Upper lobe of left lung (tissue), 6 donors: ENCODE measurements at regions not wholly inside any gene's neighbourhood (a gene's known extent, or its start where the extent isn't known, plus 50 kb on each side); places are given as distances from the start of the nearest gene placed in this dataset.

Experiments
- ATAC-seq, 2 donors: fragments of 200-7000 bp; cut with Tn5 transposase; one replicate each; pipeline ENCODE4 v1.9.1; 2022; ENCODE audit warnings: mild to moderate bottlenecking in 2 of 2, moderate library complexity in 2 of 2; ENCODE audit not compliant: low FRiP score in 2 of 2
- DNase-seq, 2 donors: peaks; one replicate each; pipeline ENCODE4 v3.0.0-alpha.2; 2019 to 2020
- H3K27ac ChIP-seq, 4 donors: fragments of 200-600 bp; sonication (generic); one replicate each; pipeline ENCODE4 v1.5.1; 2016 to 2019
- H3K27me3 ChIP-seq, 4 donors: fragments of 200-600 bp; sonication (generic); one replicate each; pipeline ENCODE4 v1.5.1; 2017 to 2019
- H3K36me3 ChIP-seq, 4 donors: fragments of 200-600 bp; sonication (generic); one replicate each; pipeline ENCODE4 v1.5.1; 2016 to 2019
- H3K4me1 ChIP-seq, 4 donors: fragments of 200-600 bp; sonication (generic); one replicate each; pipeline ENCODE4 v1.5.1; 2018 to 2019
- H3K4me3 ChIP-seq, 4 donors: fragments of 200-600 bp; sonication (generic); one replicate each; pipeline ENCODE4 v1.5.1; 2017 to 2019; ENCODE audit warnings: mild to moderate bottlenecking in 2 of 4, moderate library complexity in 1 of 4
- H3K9me3 ChIP-seq, 4 donors: fragments of 200-600 bp; sonication (generic); one replicate each; pipeline ENCODE4 v1.5.1; 2018 to 2019
- CTCF ChIP-seq, 6 experiments: fragments of 450-650 bp in 4 of 6; fragments of 200-600 bp in 2 of 6; sonication (generic) in 2 of 6; IDR thresholded peaks; one replicate each; pipeline ENCODE4 v1.5.1; 2016 to 2019; ENCODE audit warnings: antibody characterized with exemption in 6 of 6
- EP300 ChIP-seq, 4 donors: sonication (generic); formaldehyde crosslinking; IDR thresholded peaks; one replicate each; pipeline ENCODE4 v1.5.1; 2017; ENCODE audit warnings: antibody characterized with exemption in 4 of 4, control low read depth in 2 of 4
- POLR2A ChIP-seq, 4 donors: fragments of 450-650 bp; IDR thresholded peaks; one replicate each; pipeline ENCODE4 v1.5.1; 2016 to 2017; ENCODE audit warnings: antibody characterized with exemption in 4 of 4, mild to moderate bottlenecking in 2 of 4
- POLR2AphosphoS5 ChIP-seq, 2 donors: sonication (generic); formaldehyde crosslinking; IDR thresholded peaks; one replicate each; pipeline ENCODE4 v1.5.1; 2017; ENCODE audit warnings: antibody characterized with exemption in 2 of 2
- WGBS, 2 donors: methylation state at CpG; one replicate each; pipeline ENCODE4 v1.1.5; 2017 to 2018; 5-methylcytosine and 5-hydroxymethylcytosine counted together
- donor health status: DM: no; HTN: no; CAD: no; lungs with moderate emphysema.
- donor health status: DM: no; HTN: yes; CAD: no; lungs with severe emphysema.

DNA sequence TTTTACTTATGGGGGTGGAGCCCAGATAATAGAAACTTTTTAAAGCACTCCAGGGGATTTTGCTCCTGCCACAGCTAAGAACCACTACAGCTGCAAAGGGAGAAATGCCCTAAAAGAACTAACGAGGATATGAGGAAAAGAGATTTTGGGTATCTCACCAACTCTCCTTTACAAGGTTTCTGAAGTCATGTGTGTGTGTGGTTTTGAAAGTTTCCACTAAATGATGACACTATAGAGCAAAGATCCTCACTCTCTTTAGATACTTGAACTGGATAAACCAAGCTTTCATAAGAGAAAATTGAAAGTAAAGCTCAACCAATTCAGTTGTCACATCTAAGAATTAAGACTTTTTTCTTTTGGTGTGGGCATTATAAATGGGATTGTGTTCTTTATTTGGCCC lies 455.3 kb upstream of the ALCAM start:
- WGBS, 2 donors: 55 to 59% methylated on average over 1 of the region's 1 CpG
- TF ChIP-seq POLR2AphosphoS5 (IDR thresholded peaks at IDR 0.05) (no peak), POLR2A (IDR thresholded peaks at IDR 0.05) (no peak), CTCF (IDR thresholded peaks at IDR 0.05) (no peak), EP300 (IDR thresholded peaks at IDR 0.05) (no peak)
- no peaks in the 10 kb centered on the region for H3K27me3 ChIP-seq
- H3K9me3 ChIP-seq: no peaks in the 10 kb centered on the region
- H3K4me3 ChIP-seq: no peak overlapping the region
- ATAC-seq (no peak), DNase-seq (no peak)
- H3K4me1 ChIP-seq: no peaks in the 10 kb centered on the region
- no peaks in the 10 kb centered on the region for H3K36me3 ChIP-seq
- H3K27ac ChIP-seq: no peak overlapping the region

DNA sequence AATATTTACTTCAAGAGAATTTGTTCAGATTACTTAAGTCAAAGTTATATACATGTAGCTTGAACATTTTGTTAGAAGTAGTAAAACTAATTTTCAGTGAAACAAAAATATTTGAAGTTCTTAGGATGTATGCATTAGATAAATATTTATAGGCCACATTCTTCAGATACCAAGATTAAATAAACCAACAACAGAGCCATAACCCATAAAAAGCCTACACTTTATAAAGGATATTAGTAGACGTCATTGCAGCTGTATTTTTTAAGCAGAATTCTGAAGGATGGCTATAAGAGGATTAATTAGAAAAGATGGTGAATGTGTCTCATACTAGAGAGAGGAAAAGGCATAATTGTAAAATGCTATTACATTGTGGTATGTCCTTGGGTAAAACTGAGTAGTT lies 449.7 kb upstream of the ALCAM start:
- DNase-seq (no peak), ATAC-seq (no peak)
- Histone ChIP-seq H3K9me3 (peaks cover 0 to 7% (median 2%) of the 10 kb centered on the region in 4 donors), H3K4me1 (no peaks in the 10 kb centered on the region), H3K27ac (no peak overlapping the region), H3K27me3 (no peaks in the 10 kb centered on the region), H3K4me3 (no peak overlapping the region), H3K36me3 (no peaks in the 10 kb centered on the region)
- TF ChIP-seq EP300 (IDR thresholded peaks at IDR 0.05) (no peak), POLR2A (IDR thresholded peaks at IDR 0.05) (no peak), POLR2AphosphoS5 (IDR thresholded peaks at IDR 0.05) (no peak), CTCF (IDR thresholded peaks at IDR 0.05) (no peak)
- 36 to 46% methylated on average over 1 of the region's 1 CpG for WGBS, 2 donors

DNA sequence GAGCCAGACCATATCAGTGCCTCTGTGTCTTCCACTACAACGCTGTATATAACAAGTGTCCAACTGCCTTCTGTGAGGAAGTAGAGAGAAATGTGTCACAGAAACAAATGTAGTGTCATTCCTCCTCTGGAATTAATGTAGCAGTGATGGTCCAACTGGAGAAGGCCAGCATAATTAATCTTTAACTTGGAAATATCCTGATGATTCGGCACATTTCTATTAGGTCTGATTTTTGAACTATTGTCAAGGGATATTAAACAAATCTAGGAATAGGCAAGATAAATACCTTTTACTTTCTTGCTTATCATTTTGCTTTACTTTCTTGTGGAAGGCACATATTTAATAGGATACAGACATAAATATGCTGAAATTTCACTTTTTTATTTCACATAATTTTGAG lies 446.2 kb upstream of the ALCAM start:
- Histone ChIP-seq H3K27me3 (no peaks in the 10 kb centered on the region), H3K4me3 (no peak overlapping the region), H3K27ac (no peak overlapping the region), H3K4me1 (no peaks in the 10 kb centered on the region), H3K36me3 (no peaks in the 10 kb centered on the region), H3K9me3 (peaks cover 0 to 7% (median 2%) of the 10 kb centered on the region in 4 donors)
- DNase-seq: no peak
- TF ChIP-seq POLR2AphosphoS5 (IDR thresholded peaks at IDR 0.05) (no peak), POLR2A (IDR thresholded peaks at IDR 0.05) (no peak), CTCF (IDR thresholded peaks at IDR 0.05) (no peak), EP300 (IDR thresholded peaks at IDR 0.05) (no peak)
- 84 to 88% methylated on average over 2 of the region's 2 CpGs for WGBS, 2 donors
- no peak for ATAC-seq

DNA sequence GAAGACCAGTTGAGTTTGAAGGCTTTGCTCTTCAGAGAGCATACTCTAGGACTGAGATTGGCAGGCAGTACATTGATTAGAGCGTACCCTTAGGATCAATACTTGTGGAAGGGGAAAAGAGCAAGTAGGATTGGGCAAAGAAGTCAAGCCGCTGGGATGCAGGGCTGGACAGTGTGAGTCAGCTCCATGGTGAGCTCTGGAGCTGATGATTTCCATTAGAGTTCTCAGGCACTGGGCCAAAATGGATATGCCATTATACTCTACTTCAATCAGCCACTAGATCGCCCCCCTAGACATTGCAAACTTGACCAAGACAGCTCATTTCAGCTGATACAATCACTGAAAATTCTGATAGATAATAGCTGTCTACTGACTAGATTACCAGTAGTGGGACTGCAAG lies 432.7 kb upstream of the ALCAM start:
- Histone ChIP-seq H3K27me3 (no peaks in the 10 kb centered on the region), H3K9me3 (no peaks in the 10 kb centered on the region), H3K36me3 (no peaks in the 10 kb centered on the region), H3K4me1 (no peaks in the 10 kb centered on the region), H3K4me3 (no peak overlapping the region), H3K27ac (no peak overlapping the region)
- TF ChIP-seq POLR2AphosphoS5 (IDR thresholded peaks at IDR 0.05) (no peak), POLR2A (IDR thresholded peaks at IDR 0.05) (no peak), CTCF (IDR thresholded peaks at IDR 0.05) (no peak), EP300 (IDR thresholded peaks at IDR 0.05) (no peak)
- DNase-seq: no peak
- WGBS, 2 donors: 89% methylated on average over 3 of the region's 3 CpGs
- ATAC-seq: no peak

DNA sequence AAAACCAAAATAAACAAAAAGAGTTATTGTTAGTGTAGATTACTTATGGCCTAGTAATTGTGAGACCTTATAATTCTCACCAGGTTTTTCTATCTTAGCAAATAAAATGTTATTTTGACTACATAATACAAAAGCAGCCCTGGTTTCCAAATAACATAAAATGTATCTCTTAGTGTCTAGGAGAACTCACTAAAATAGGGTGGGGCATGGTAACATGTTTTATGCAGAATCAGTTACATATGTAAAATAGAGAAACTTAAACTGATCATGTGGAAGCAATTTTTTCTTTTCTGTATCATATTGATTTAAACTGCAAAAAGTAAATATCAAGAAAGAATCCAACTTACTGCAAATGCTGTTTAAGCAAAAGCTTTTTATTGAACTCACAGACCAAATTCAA lies 431.1 kb upstream of the ALCAM start:
- Histone ChIP-seq H3K9me3 (no peaks in the 10 kb centered on the region), H3K4me1 (no peaks in the 10 kb centered on the region), H3K36me3 (no peaks in the 10 kb centered on the region), H3K27ac (no peak overlapping the region), H3K27me3 (no peaks in the 10 kb centered on the region), H3K4me3 (no peak overlapping the region)
- no peak for TF ChIP-seq EP300 (IDR thresholded peaks at IDR 0.05)
- no peak for TF ChIP-seq POLR2AphosphoS5 (IDR thresholded peaks at IDR 0.05)
- no peak for TF ChIP-seq POLR2A (IDR thresholded peaks at IDR 0.05)
- no peak for TF ChIP-seq CTCF (IDR thresholded peaks at IDR 0.05)
- ATAC-seq (no peak), DNase-seq (no peak)
